ENCODE measurements at regions not wholly inside any gene's neighbourhood (a gene's known extent, or its start where the extent isn't known, plus 50 kb on each side); places are given as distances from the start of the nearest gene placed in this dataset.

- H3K4me1 ChIP-seq (ENCODE audit: low read depth) = no peaks in the 10 kb centered on the region
- H3K27ac ChIP-seq = no peak overlapping the region
- no peaks in the 10 kb centered on the region for H3K27me3 ChIP-seq
- H3K9me3 ChIP-seq (ENCODE audit: low read depth) = no peaks in the 10 kb centered on the region
- no peak overlapping the region for H3K4me3 ChIP-seq
- H3K36me3 ChIP-seq = no peaks in the 10 kb centered on the region
- TF ChIP-seq CTCF (IDR thresholded peaks at IDR 0.05; ENCODE audit: low read depth, low read length) = no peak
- DNase-seq (ENCODE audit: low read depth in 1 of 2, low spot score in 1 of 2) = no peak
Measured at GRCh38 chr6:153645326-153645725, 393.7 kb upstream of the OPRM1 start.

GRCh38 chr6:153644000-153644399 is 395.0 kb upstream of the OPRM1 start:
- H3K9me3 ChIP-seq (ENCODE audit: low read depth) = no peaks in the 10 kb centered on the region
- TF ChIP-seq CTCF (IDR thresholded peaks at IDR 0.05; ENCODE audit: low read depth, low read length) = no peak
- H3K4me1 ChIP-seq (ENCODE audit: low read depth) = no peaks in the 10 kb centered on the region
- no peak for DNase-seq (ENCODE audit: low read depth in 1 of 2, low spot score in 1 of 2)
- H3K4me3 ChIP-seq = no peak overlapping the region
- H3K36me3 ChIP-seq = no peaks in the 10 kb centered on the region
- no peak overlapping the region for H3K27ac ChIP-seq
- no peaks in the 10 kb centered on the region for H3K27me3 ChIP-seq

GRCh38 chr6:153634416-153634815 is 404.6 kb upstream of the OPRM1 start:
- no peak for DNase-seq (ENCODE audit: low read depth in 1 of 2, low spot score in 1 of 2)
- Histone ChIP-seq H3K27ac (no peak overlapping the region), H3K27me3 (no peaks in the 10 kb centered on the region), H3K9me3 (ENCODE audit: low read depth) (no peaks in the 10 kb centered on the region), H3K4me1 (ENCODE audit: low read depth) (no peaks in the 10 kb centered on the region), H3K4me3 (no peak overlapping the region), H3K36me3 (no peaks in the 10 kb centered on the region)
- no peak for TF ChIP-seq CTCF (IDR thresholded peaks at IDR 0.05; ENCODE audit: low read depth, low read length)

- Histone ChIP-seq H3K36me3 (no peaks in the 10 kb centered on the region), H3K4me1 (ENCODE audit: low read depth) (peaks cover 10% of the 10 kb centered on the region), H3K27ac (peak overlapping the region; percentile 84), H3K27me3 (no peaks in the 10 kb centered on the region), H3K4me3 (no peak overlapping the region), H3K9me3 (ENCODE audit: low read depth) (no peaks in the 10 kb centered on the region)
- DNase-seq (ENCODE audit: low read depth in 1 of 2, low spot score in 1 of 2) = peak; percentile 54 to 87
- TF ChIP-seq CTCF (IDR thresholded peaks at IDR 0.05; ENCODE audit: low read depth, low read length) = no peak
Measured at GRCh38 chr6:153625089-153625488, 414.0 kb upstream of the OPRM1 start.

- H3K27ac ChIP-seq = peak overlapping the region; percentile 84
Measured at GRCh38 chr6:153624528-153624927, 414.5 kb upstream of the OPRM1 start.

More at GRCh38 chr6:153624528-153624927, 414.5 kb upstream of the OPRM1 start:
- no peaks in the 10 kb centered on the region for H3K27me3 ChIP-seq
- H3K4me3 ChIP-seq = no peak overlapping the region
- DNase-seq (ENCODE audit: low read depth in 1 of 2, low spot score in 1 of 2) = no peak
- H3K9me3 ChIP-seq (ENCODE audit: low read depth) = no peaks in the 10 kb centered on the region
- TF ChIP-seq CTCF (IDR thresholded peaks at IDR 0.05; ENCODE audit: low read depth, low read length) = no peak
- peaks cover 11% of the 10 kb centered on the region for H3K4me1 ChIP-seq (ENCODE audit: low read depth)
- no peaks in the 10 kb centered on the region for H3K36me3 ChIP-seq
